Loucy (cell line): ENCODE measurements at regions not wholly inside any gene's neighbourhood (a gene's known extent, or its start where the extent isn't known, plus 50 kb on each side); places are given as distances from the start of the nearest gene placed in this dataset.

ENCODE experiments used
- CTCF ChIP-seq: fragments of 200-600 bp; sonication (generic); conservative IDR thresholded peaks from 2 replicates; pipeline ENCODE4 v1.5.1; 2014; ENCODE audit warnings: mild to moderate bottlenecking, antibody characterized with exemption, low read length
- EZH2phosphoT487 ChIP-seq: fragments of 200-600 bp; IDR thresholded peaks from 2 replicates; pipeline ENCODE4 v1.6.1; 2018; ENCODE audit warnings: antibody characterized with exemption, mild to moderate bottlenecking, moderate library complexity, borderline replicate concordance

GRCh38 chr12:124217508-124218242, 77.2 kb upstream of the RFLNA start:
- TF ChIP-seq CTCF: no peak
- no peak for TF ChIP-seq EZH2phosphoT487
